ENCODE measurements at regions not wholly inside any gene's neighbourhood (a gene's known extent, or its start where the extent isn't known, plus 50 kb on each side); places are given as distances from the start of the nearest gene placed in this dataset.

DNA sequence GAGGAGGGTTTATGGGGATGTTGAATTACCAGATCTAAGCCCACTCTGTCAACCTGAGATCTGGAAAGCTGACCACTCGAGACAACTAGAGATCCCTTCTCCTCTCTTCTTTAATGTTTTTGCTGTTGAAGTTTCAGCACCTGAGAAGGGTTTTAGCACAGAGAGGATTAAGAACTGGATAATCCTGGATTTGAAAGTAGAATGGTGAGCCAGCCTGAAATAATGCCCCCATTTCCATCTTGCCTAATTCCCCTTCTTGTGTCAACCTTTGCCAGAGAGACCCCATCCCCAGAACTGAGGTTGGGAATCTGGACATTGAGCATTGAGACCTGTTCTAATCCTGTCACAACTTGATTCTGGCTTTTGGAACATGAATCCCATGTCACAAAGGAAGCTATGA, 87.8 kb upstream of the RFLNA start:
- TF ChIP-seq ZNF8 (CRISPR knock-in tag; IDR thresholded peaks at IDR 0.05) (no peak), ESRRG (CRISPR knock-in tag; IDR thresholded peaks at IDR 0.05) (no peak)
- ATAC-seq, result no peak

DNA sequence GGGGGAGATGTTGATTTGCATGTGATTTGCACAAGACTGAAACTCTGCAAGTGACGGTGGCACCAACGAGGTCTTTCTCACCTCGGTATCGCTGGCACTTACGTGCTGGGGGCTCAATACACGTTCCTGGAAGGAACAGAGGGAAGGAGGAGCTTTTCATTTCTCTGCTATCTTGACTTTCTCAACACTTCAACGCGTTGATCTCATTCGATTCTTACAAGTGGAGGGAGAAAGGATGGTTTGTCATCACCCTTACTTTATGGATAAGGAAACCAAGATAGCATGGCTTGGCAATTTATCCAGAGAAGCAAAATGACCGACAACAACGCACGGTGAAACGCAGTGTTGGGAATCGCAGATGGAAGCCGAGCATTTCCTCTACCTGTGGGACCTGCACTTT, 87.3 kb upstream of the RFLNA start:
- ATAC-seq, result no peak

DNA sequence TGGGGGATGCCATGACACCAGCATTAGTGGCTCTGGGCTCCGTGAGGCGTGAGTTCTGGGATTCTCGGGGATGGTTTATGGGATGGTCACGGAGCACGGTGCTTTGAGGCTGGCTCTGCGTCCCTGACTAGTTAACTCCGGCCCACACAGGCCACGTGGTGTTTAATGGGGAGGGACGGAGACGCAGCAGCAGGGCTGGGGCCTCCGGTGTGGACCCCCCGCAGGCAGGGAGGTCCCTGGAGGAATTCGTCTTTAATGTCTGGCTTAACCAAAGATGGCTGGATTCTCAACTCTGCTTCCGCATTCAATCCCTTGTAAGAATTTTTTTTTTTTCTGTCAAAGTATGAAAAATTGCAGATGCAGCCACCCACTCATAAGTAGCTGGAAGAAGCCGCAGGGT, 86.4 kb upstream of the RFLNA start:
- ATAC-seq, result no peak
- TF ChIP-seq ESRRG (CRISPR knock-in tag; IDR thresholded peaks at IDR 0.05) (no peak), ISL1 (CRISPR knock-in tag; IDR thresholded peaks at IDR 0.05) (no peak)
- TF ChIP-seq, protein P1, sequence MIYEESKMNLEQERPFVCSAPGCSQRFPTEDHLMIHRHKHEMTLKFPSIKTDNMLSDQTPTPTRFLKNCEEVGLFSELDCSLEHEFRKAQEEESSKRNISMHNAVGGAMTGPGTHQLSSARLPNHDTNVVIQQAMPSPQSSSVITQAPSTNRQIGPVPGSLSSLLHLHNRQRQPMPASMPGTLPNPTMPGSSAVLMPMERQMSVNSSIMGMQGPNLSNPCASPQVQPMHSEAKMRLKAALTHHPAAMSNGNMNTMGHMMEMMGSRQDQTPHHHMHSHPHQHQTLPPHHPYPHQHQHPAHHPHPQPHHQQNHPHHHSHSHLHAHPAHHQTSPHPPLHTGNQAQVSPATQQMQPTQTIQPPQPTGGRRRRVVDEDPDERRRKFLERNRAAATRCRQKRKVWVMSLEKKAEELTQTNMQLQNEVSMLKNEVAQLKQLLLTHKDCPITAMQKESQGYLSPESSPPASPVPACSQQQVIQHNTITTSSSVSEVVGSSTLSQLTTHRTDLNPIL (CRISPR knock-in tag; IDR thresholded peaks at IDR 0.05; ENCODE audit: low read depth), result no peak
- TF ChIP-seq, protein P2, sequence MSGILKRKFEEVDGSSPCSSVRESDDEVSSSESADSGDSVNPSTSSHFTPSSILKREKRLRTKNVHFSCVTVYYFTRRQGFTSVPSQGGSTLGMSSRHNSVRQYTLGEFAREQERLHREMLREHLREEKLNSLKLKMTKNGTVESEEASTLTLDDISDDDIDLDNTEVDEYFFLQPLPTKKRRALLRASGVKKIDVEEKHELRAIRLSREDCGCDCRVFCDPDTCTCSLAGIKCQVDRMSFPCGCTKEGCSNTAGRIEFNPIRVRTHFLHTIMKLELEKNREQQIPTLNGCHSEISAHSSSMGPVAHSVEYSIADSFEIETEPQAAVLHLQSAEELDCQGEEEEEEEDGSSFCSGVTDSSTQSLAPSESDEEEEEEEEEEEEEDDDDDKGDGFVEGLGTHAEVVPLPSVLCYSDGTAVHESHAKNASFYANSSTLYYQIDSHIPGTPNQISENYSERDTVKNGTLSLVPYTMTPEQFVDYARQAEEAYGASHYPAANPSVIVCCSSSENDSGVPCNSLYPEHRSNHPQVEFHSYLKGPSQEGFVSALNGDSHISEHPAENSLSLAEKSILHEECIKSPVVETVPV (CRISPR knock-in tag; IDR thresholded peaks at IDR 0.05), result no peak

More for the DNA sequence above, 87.3 kb upstream of the RFLNA start:
- TF ChIP-seq BACH2 (CRISPR knock-in tag; IDR thresholded peaks at IDR 0.05; ENCODE audit: borderline replicate concordance), result no peak
- no peak for TF ChIP-seq ISL1 (CRISPR knock-in tag; IDR thresholded peaks at IDR 0.05)
- TF ChIP-seq ZNF565 (CRISPR knock-in tag; conservative IDR thresholded peaks at IDR 0.05; ENCODE audit: low read depth), result no peak
- TF ChIP-seq GLIS3 (CRISPR knock-in tag; IDR thresholded peaks at IDR 0.05), result no peak
- TF ChIP-seq, protein P1 (CRISPR knock-in tag; IDR thresholded peaks at IDR 0.05; ENCODE audit: low read depth), result no peak
- no peak for TF ChIP-seq ZNF8 (CRISPR knock-in tag; IDR thresholded peaks at IDR 0.05)
- TF ChIP-seq PPARA (CRISPR knock-in tag; IDR thresholded peaks at IDR 0.05; ENCODE audit: borderline replicate concordance), result no peak
- TF ChIP-seq TOX (CRISPR knock-in tag; IDR thresholded peaks at IDR 0.05; ENCODE audit: borderline replicate concordance), result no peak
- no peak for TF ChIP-seq ESRRG (CRISPR knock-in tag; IDR thresholded peaks at IDR 0.05)
- TF ChIP-seq CSDC2 (CRISPR knock-in tag; IDR thresholded peaks at IDR 0.05), result no peak
- no peak for TF ChIP-seq TCF4 (CRISPR knock-in tag; IDR thresholded peaks at IDR 0.05; ENCODE audit: borderline replicate concordance)
- TF ChIP-seq, protein P2 (CRISPR knock-in tag; IDR thresholded peaks at IDR 0.05), result no peak
- TF ChIP-seq, protein P3, sequence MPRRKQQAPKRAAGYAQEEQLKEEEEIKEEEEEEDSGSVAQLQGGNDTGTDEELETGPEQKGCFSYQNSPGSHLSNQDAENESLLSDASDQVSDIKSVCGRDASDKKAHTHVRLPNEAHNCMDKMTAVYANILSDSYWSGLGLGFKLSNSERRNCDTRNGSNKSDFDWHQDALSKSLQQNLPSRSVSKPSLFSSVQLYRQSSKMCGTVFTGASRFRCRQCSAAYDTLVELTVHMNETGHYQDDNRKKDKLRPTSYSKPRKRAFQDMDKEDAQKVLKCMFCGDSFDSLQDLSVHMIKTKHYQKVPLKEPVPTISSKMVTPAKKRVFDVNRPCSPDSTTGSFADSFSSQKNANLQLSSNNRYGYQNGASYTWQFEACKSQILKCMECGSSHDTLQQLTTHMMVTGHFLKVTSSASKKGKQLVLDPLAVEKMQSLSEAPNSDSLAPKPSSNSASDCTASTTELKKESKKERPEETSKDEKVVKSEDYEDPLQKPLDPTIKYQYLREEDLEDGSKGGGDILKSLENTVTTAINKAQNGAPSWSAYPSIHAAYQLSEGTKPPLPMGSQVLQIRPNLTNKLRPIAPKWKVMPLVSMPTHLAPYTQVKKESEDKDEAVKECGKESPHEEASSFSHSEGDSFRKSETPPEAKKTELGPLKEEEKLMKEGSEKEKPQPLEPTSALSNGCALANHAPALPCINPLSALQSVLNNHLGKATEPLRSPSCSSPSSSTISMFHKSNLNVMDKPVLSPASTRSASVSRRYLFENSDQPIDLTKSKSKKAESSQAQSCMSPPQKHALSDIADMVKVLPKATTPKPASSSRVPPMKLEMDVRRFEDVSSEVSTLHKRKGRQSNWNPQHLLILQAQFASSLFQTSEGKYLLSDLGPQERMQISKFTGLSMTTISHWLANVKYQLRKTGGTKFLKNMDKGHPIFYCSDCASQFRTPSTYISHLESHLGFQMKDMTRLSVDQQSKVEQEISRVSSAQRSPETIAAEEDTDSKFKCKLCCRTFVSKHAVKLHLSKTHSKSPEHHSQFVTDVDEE (CRISPR knock-in tag; IDR thresholded peaks at IDR 0.05), result no peak
- TF ChIP-seq ZC3H10 (CRISPR knock-in tag; IDR thresholded peaks at IDR 0.05), result no peak
- TF ChIP-seq, protein P4, sequence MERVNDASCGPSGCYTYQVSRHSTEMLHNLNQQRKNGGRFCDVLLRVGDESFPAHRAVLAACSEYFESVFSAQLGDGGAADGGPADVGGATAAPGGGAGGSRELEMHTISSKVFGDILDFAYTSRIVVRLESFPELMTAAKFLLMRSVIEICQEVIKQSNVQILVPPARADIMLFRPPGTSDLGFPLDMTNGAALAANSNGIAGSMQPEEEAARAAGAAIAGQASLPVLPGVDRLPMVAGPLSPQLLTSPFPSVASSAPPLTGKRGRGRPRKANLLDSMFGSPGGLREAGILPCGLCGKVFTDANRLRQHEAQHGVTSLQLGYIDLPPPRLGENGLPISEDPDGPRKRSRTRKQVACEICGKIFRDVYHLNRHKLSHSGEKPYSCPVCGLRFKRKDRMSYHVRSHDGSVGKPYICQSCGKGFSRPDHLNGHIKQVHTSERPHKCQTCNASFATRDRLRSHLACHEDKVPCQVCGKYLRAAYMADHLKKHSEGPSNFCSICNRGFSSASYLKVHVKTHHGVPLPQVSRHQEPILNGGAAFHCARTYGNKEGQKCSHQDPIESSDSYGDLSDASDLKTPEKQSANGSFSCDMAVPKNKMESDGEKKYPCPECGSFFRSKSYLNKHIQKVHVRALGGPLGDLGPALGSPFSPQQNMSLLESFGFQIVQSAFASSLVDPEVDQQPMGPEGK (CRISPR knock-in tag; IDR thresholded peaks at IDR 0.05; ENCODE audit: borderline replicate concordance), result no peak
- TF ChIP-seq RARB (CRISPR knock-in tag; IDR thresholded peaks at IDR 0.05), result no peak
- no peak for TF ChIP-seq ZNF70 (CRISPR knock-in tag; IDR thresholded peaks at IDR 0.05)
- TF ChIP-seq, protein P5, sequence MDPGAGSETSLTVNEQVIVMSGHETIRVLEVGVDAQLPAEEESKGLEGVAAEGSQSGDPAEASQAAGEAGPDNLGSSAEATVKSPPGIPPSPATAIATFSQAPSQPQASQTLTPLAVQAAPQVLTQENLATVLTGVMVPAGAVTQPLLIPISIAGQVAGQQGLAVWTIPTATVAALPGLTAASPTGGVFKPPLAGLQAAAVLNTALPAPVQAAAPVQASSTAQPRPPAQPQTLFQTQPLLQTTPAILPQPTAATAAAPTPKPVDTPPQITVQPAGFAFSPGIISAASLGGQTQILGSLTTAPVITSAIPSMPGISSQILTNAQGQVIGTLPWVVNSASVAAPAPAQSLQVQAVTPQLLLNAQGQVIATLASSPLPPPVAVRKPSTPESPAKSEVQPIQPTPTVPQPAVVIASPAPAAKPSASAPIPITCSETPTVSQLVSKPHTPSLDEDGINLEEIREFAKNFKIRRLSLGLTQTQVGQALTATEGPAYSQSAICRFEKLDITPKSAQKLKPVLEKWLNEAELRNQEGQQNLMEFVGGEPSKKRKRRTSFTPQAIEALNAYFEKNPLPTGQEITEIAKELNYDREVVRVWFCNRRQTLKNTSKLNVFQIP (CRISPR knock-in tag; IDR thresholded peaks at IDR 0.05; ENCODE audit: borderline replicate concordance, low read depth), result no peak
- TF ChIP-seq ZFP30 (CRISPR knock-in tag; IDR thresholded peaks at IDR 0.05), result no peak
- no peak for TF ChIP-seq OSR1 (CRISPR knock-in tag; IDR thresholded peaks at IDR 0.05)

All from SK-N-SH treated with all-trans-retinoic acid at 6 μM for 48 hours (cell line).